Activated T-helper 17 cell treated with anti-CD3 and anti-CD28 coated beads, Interleukin-2, amount 50 U/mL, for 72 hours (primary cell): ENCODE measurements at regions not wholly inside any gene's neighbourhood (a gene's known extent, or its start where the extent isn't known, plus 50 kb on each side); places are given as distances from the start of the nearest gene placed in this dataset.

Source experiments
- ATAC-seq: fragments of 150-1000 bp; cut with Tn5 transposase; replicated peaks from 2 replicates; pipeline ENCODE4 v1.10.0; 2021; ENCODE audit warnings: mild to moderate bottlenecking, moderate library complexity
- H3K27ac Mint-ChIP-seq: one replicate; pipeline ENCODE4 v1.8.0; 2022; ENCODE audit warnings: mixed read lengths
- H3K27me3 Mint-ChIP-seq: one replicate; pipeline ENCODE4 v1.8.0; 2022; ENCODE audit warnings: mixed read lengths
- H3K36me3 Mint-ChIP-seq: one replicate; pipeline ENCODE4 v1.8.0; 2022; ENCODE audit warnings: low read depth, mild to moderate bottlenecking, mixed read lengths
- H3K4me1 Mint-ChIP-seq: one replicate; pipeline ENCODE4 v1.8.0; 2022; ENCODE audit warnings: mixed read lengths
- H3K4me3 Mint-ChIP-seq: one replicate; pipeline ENCODE4 v1.8.0; 2022; ENCODE audit warnings: mild to moderate bottlenecking, mixed read lengths
- H3K9me3 Mint-ChIP-seq: one replicate; pipeline ENCODE4 v1.8.0; 2022; ENCODE audit warnings: mixed read lengths

- H3K27ac Mint-ChIP-seq: no peak overlapping the region
- peaks cover 3% of the 10 kb centered on the region for H3K27me3 Mint-ChIP-seq
- no peaks in the 10 kb centered on the region for H3K4me1 Mint-ChIP-seq
- ATAC-seq: no peak
- H3K9me3 Mint-ChIP-seq: no peaks in the 10 kb centered on the region
- H3K4me3 Mint-ChIP-seq: no peak overlapping the region
- H3K36me3 Mint-ChIP-seq: no peaks in the 10 kb centered on the region
These were observed 140.7 kb downstream of the FBLN2 start for GRCh38 chr3:13689373-13690260.

- Mint-ChIP-seq H3K4me1 (no peaks in the 10 kb centered on the region), H3K27me3 (peaks cover 3% of the 10 kb centered on the region), H3K27ac (no peak overlapping the region), H3K9me3 (no peaks in the 10 kb centered on the region), H3K4me3 (no peak overlapping the region), H3K36me3 (no peaks in the 10 kb centered on the region)
- no peak for ATAC-seq
These were observed 139.9 kb downstream of the FBLN2 start for GRCh38 chr3:13688824-13689223.

GRCh38 chr3:13688034-13688433 is 139.1 kb downstream of the FBLN2 start:
- Mint-ChIP-seq H3K4me3 (no peak overlapping the region), H3K9me3 (peaks cover 6% of the 10 kb centered on the region), H3K27ac (no peak overlapping the region), H3K27me3 (peaks cover 8% of the 10 kb centered on the region), H3K4me1 (peaks cover 6% of the 10 kb centered on the region), H3K36me3 (no peaks in the 10 kb centered on the region)
- ATAC-seq: no peak
